Stimulated activated naive CD8-positive, alpha-beta T cell treated with anti-CD3 and anti-CD28 coated beads, Interleukin-15, amount 100 ng/mL, for 72 hours (primary cell): ENCODE measurements at regions not wholly inside any gene's neighbourhood (a gene's known extent, or its start where the extent isn't known, plus 50 kb on each side); places are given as distances from the start of the nearest gene placed in this dataset.
"Not testable (repeated sequence)": the region's sequence is repeated elsewhere in the genome, so short reads cannot be mapped to it uniquely, and the experiment has no call there.

Experiments
- ATAC-seq: fragments of 150-1000 bp; cut with Tn5 transposase; 2 replicates; pipeline ENCODE4 v1.10.0; 2021; ENCODE audit warnings: mild to moderate bottlenecking, moderate library complexity
- DNase-seq, 2 donors: peaks; one replicate each; pipeline ENCODE4 v3.0.0; 2021 to 2022
- H3K27ac Mint-ChIP-seq, 2 donors: one replicate each; pipeline ENCODE4 v1.8.0; 2022; ENCODE audit warnings: mild to moderate bottlenecking in 2 of 2, mixed read lengths in 2 of 2, moderate library complexity in 2 of 2
- H3K27me3 Mint-ChIP-seq: one replicate; pipeline ENCODE4 v1.8.0; 2022; ENCODE audit warnings: mixed read lengths
- H3K4me1 Mint-ChIP-seq: one replicate; pipeline ENCODE4 v1.8.0; 2022; ENCODE audit warnings: mild to moderate bottlenecking, mixed read lengths
- H3K4me3 Mint-ChIP-seq, 2 donors: one replicate each; pipeline ENCODE4 v1.8.0; 2022; ENCODE audit warnings: mild to moderate bottlenecking in 2 of 2, mixed read lengths in 2 of 2, moderate library complexity in 1 of 2
- H3K9me3 Mint-ChIP-seq, 2 donors: one replicate each; pipeline ENCODE4 v1.8.0; 2022; ENCODE audit warnings: mixed read lengths in 2 of 2

DNA sequence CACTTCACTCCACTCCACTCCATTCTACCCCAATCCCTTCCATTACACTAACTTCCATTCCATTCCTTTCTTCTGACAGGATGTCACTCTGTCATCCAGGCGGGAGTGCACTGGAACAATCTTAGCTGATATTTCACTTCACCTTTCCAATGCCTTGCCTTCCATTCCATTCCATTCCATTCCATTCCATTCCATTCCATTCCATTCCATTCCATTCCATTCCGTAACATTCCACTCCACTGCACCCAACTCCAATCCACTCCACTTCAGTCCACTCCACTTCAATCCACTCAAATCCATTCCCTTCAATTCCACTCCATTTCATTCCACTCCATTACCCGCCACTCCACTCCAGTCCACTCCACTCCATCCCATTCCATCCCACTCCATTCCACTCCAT, 1099.4 kb downstream of the TSPY10 start:
- Mint-ChIP-seq H3K27ac (no peak overlapping the region), H3K4me1 (no peaks in the 10 kb centered on the region), H3K4me3 (no peak overlapping the region), H3K9me3 (peaks cover 9 to 10% of the 10 kb centered on the region in 2 donors), H3K27me3 (no peaks in the 10 kb centered on the region)
- ATAC-seq, result no peak
- no peak for DNase-seq

DNA sequence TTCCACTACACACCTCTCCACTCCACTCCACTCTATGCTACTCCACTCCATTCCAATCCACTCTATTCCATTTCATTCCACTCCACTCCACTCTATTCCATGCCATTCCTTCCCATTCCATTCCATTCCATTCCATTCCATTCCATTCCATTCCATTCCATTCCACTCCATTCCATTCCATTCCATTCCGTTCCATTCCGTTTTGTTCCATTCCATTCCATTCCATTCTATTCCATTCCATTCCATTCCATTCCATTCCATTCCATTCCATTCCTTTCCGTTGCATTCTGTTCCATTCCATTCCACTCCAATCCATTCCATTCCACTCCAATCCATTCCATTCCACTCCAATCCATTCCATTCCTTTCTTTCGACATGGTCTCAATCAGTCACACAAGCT, 1121.1 kb downstream of the TSPY10 start:
- not testable (repeated sequence) for H3K27ac Mint-ChIP-seq, H3K27me3 Mint-ChIP-seq, DNase-seq, ATAC-seq, H3K4me1 Mint-ChIP-seq, H3K4me3 Mint-ChIP-seq
- peaks cover 16 to 21% of the 10 kb centered on the region in 2 donors for H3K9me3 Mint-ChIP-seq

DNA sequence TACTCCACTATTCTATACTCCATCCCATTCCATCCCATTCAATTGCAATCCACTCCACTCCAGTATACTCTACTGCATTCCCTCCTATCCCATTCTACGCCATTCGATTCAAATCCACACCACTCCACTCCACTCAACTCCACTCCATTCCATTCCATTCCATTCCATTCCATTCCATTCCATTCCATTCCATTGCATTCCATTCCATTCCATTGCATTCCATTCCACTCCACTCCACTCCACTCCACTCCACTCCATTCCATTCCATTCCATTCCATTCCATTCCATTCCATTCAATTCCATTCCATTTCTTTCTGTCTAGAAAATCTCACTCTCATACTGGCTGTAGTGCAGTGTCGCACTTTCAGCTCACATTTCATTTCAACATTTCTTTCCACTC, 1129.4 kb downstream of the TSPY10 start:
- not testable (repeated sequence) for H3K9me3 Mint-ChIP-seq, H3K4me1 Mint-ChIP-seq, H3K27ac Mint-ChIP-seq, H3K4me3 Mint-ChIP-seq, DNase-seq, ATAC-seq, H3K27me3 Mint-ChIP-seq

DNA sequence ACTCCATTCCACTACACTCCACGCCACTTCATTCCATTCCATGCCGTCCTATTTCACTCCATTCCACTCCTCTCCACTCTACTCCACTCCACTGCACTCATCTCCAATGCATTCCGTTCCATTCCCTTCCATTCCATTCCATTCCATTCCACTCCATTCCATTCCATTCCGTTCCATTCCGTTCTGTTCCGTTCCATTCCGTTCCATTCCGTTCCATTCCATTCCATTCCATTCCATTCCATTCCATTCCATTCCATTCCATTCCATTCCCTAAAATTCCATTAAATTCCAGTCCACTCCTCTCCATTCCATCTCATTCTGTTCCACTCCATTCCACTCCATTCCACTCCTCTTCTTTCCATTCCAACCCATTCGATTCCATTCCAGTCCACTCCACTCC, 1139.1 kb downstream of the TSPY10 start:
- Mint-ChIP-seq H3K27me3 (no peaks in the 10 kb centered on the region), H3K4me3 (no peak overlapping the region), H3K27ac (no peak overlapping the region), H3K9me3 (peaks cover 14 to 56% of the 10 kb centered on the region in 2 donors), H3K4me1 (no peaks in the 10 kb centered on the region)
- ATAC-seq, result no peak
- no peak for DNase-seq

DNA sequence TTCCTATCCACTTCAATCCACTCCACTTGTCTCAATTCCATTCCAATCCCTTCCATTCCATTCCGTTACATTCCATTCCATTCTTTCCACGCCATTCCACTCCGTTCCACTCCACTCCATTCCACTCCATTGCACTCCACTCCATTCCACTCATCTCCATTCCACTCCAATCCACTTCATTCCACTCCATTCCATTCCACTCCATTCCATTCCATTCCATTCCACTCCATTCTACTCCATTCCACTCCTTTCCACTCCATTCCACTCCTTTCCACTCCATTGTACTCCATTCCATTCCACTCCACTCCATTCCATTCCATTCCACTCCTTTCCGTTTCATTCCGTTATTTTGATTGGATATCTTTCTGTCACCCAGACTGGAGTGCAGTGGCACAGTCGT, 1158.7 kb downstream of the TSPY10 start:
- DNase-seq, result no peak
- no peaks in the 10 kb centered on the region for H3K27me3 Mint-ChIP-seq
- H3K4me3 Mint-ChIP-seq, result no peak overlapping the region
- no peak overlapping the region for H3K27ac Mint-ChIP-seq
- no peaks in the 10 kb centered on the region for H3K4me1 Mint-ChIP-seq
- H3K9me3 Mint-ChIP-seq, result peaks cover 91 to 92% of the 10 kb centered on the region in 2 donors
- no peak for ATAC-seq
